Vagina (tissue), 2 donors: ENCODE measurements at regions not wholly inside any gene's neighbourhood (a gene's known extent, or its start where the extent isn't known, plus 50 kb on each side); places are given as distances from the start of the nearest gene placed in this dataset.

Source experiments
- DNase-seq, 2 donors: peaks; one replicate each; pipeline ENCODE4 v3.0.0-alpha.2; 2017; ENCODE audit errors: extremely low spot score in 2 of 2
- H3K27ac ChIP-seq: fragments of 200-600 bp; sonication (generic); one replicate; pipeline ENCODE4 v1.5.1; 2019
- H3K27me3 ChIP-seq: fragments of 200-600 bp; sonication (generic); one replicate; pipeline ENCODE4 v1.5.1; 2019
- H3K36me3 ChIP-seq, 2 donors: fragments of 200-600 bp; sonication (generic); one replicate each; pipeline ENCODE4 v1.5.1; 2017 to 2019
- H3K4me1 ChIP-seq: fragments of 200-600 bp; sonication (generic); one replicate; pipeline ENCODE4 v1.5.1; 2019
- H3K4me3 ChIP-seq, 2 donors: fragments of 200-600 bp; sonication (generic); 1 replicate in 1 of 2; 2 replicates in 1 of 2; pipeline ENCODE4 v1.5.1; 2016 to 2019
- H3K9me3 ChIP-seq: fragments of 200-600 bp; sonication (generic); one replicate; pipeline ENCODE4 v1.5.1; 2019
- CTCF ChIP-seq, 3 experiments: fragments of 450-650 bp in 2 of 3; fragments of 200-600 bp in 1 of 3; sonication (generic) in 1 of 3; IDR thresholded peaks; one replicate each; pipeline ENCODE4 v1.5.1; 2017 to 2019; ENCODE audit warnings: antibody characterized with exemption in 3 of 3, mild to moderate bottlenecking in 2 of 3, moderate library complexity in 2 of 3
- POLR2A ChIP-seq, 2 donors: fragments of 450-650 bp; IDR thresholded peaks; one replicate each; pipeline ENCODE4 v1.6.1; 2017; ENCODE audit warnings: antibody characterized with exemption in 2 of 2, mild to moderate bottlenecking in 2 of 2, moderate library complexity in 2 of 2
- POLR2AphosphoS5 ChIP-seq, 2 donors: sonication (generic); formaldehyde crosslinking; IDR thresholded peaks; one replicate each; pipeline ENCODE4 v1.9.0; 2017; ENCODE audit warnings: antibody characterized with exemption in 2 of 2, mild to moderate bottlenecking in 2 of 2, low read depth in 1 of 2; ENCODE audit not compliant: insufficient read depth in 1 of 2
- intact Hi-C: fragments of 100-400 bp; cut with DNase I; formaldehyde crosslinking; loops from one replicate; pipeline ENCODE4 v1.15.1; 2023

GRCh38 chr15:97026781-97027180, 696.3 kb downstream of the NR2F2 start:
- Histone ChIP-seq H3K4me1 (no peaks in the 10 kb centered on the region), H3K9me3 (peaks cover 7% of the 10 kb centered on the region), H3K4me3 (no peak overlapping the region), H3K27ac (no peak overlapping the region), H3K36me3 (no peaks in the 10 kb centered on the region), H3K27me3 (no peaks in the 10 kb centered on the region)
- intact Hi-C loops, result no loop called here
- no peak for DNase-seq
- TF ChIP-seq POLR2AphosphoS5 (IDR thresholded peaks at IDR 0.05; ENCODE audit: insufficient read depth in 1 of 2, low read depth in 1 of 2) (no peak), POLR2A (IDR thresholded peaks at IDR 0.05) (no peak), CTCF (IDR thresholded peaks at IDR 0.05) (no peak)

- Histone ChIP-seq H3K36me3 (no peaks in the 10 kb centered on the region), H3K27me3 (no peaks in the 10 kb centered on the region), H3K27ac (no peak overlapping the region), H3K4me1 (no peaks in the 10 kb centered on the region), H3K4me3 (no peak overlapping the region), H3K9me3 (peaks cover 7% of the 10 kb centered on the region)
- no peak for DNase-seq
- TF ChIP-seq POLR2A (IDR thresholded peaks at IDR 0.05), result no peak
- no peak for TF ChIP-seq POLR2AphosphoS5 (IDR thresholded peaks at IDR 0.05; ENCODE audit: insufficient read depth in 1 of 2, low read depth in 1 of 2)
- no peak for TF ChIP-seq CTCF (IDR thresholded peaks at IDR 0.05)
- intact Hi-C loops, result no loop called here
These were observed 697.3 kb downstream of the NR2F2 start for GRCh38 chr15:97027772-97028171.

GRCh38 chr15:97030251-97030650, 699.8 kb downstream of the NR2F2 start:
- Histone ChIP-seq H3K4me1 (no peaks in the 10 kb centered on the region), H3K27me3 (no peaks in the 10 kb centered on the region), H3K4me3 (no peak overlapping the region), H3K27ac (no peak overlapping the region), H3K9me3 (peaks cover 7% of the 10 kb centered on the region), H3K36me3 (no peaks in the 10 kb centered on the region)
- intact Hi-C loops, result no loop called here
- no peak for TF ChIP-seq CTCF (IDR thresholded peaks at IDR 0.05)
- no peak for TF ChIP-seq POLR2A (IDR thresholded peaks at IDR 0.05)
- no peak for TF ChIP-seq POLR2AphosphoS5 (IDR thresholded peaks at IDR 0.05; ENCODE audit: insufficient read depth in 1 of 2, low read depth in 1 of 2)
- no peak for DNase-seq

- intact Hi-C loops, result no loop called here
- no peak for TF ChIP-seq CTCF (IDR thresholded peaks at IDR 0.05)
- no peak for TF ChIP-seq POLR2A (IDR thresholded peaks at IDR 0.05)
- TF ChIP-seq POLR2AphosphoS5 (IDR thresholded peaks at IDR 0.05; ENCODE audit: insufficient read depth in 1 of 2, low read depth in 1 of 2), result no peak
- Histone ChIP-seq H3K9me3 (no peaks in the 10 kb centered on the region), H3K36me3 (no peaks in the 10 kb centered on the region), H3K4me3 (no peak overlapping the region), H3K27me3 (no peaks in the 10 kb centered on the region), H3K27ac (no peak overlapping the region), H3K4me1 (no peaks in the 10 kb centered on the region)
- no peak for DNase-seq
These were observed 705.8 kb downstream of the NR2F2 start for GRCh38 chr15:97036301-97036700.

- Histone ChIP-seq H3K9me3 (no peaks in the 10 kb centered on the region), H3K36me3 (no peaks in the 10 kb centered on the region), H3K27ac (no peak overlapping the region), H3K4me1 (no peaks in the 10 kb centered on the region), H3K4me3 (no peak overlapping the region), H3K27me3 (no peaks in the 10 kb centered on the region)
- no peak for DNase-seq
- intact Hi-C loops, result no loop called here
- TF ChIP-seq POLR2A (IDR thresholded peaks at IDR 0.05) (no peak), CTCF (IDR thresholded peaks at IDR 0.05) (no peak), POLR2AphosphoS5 (IDR thresholded peaks at IDR 0.05; ENCODE audit: insufficient read depth in 1 of 2, low read depth in 1 of 2) (no peak)
These were observed 706.6 kb downstream of the NR2F2 start for GRCh38 chr15:97037080-97037479.
